ENCODE measurements at regions not wholly inside any gene's neighbourhood (a gene's known extent, or its start where the extent isn't known, plus 50 kb on each side); places are given as distances from the start of the nearest gene placed in this dataset.

DNA sequence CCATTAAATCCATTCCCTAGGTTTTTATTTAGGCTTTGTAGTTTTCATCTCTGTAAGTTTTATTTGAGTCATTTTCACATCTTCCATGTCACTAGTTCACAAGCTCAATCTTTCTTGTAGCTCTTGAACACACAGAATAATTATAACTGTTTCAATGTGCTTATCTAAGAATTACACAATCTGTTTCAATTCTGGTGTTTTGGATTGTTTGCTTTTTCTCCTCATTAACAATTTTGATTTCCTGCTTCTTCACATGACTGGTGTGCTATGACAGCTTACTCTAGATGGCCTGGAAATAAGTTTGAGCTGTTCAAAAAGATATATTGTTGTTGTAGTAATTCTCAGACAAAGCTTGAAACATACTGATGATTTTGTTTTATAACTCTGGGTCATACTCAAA is 1974.1 kb upstream of the NUDT12 start:
- TF ChIP-seq POLR2AphosphoS5 (IDR thresholded peaks at IDR 0.05; ENCODE audit: low read depth, low read length) (no peak), REST (IDR thresholded peaks at IDR 0.05; ENCODE audit: insufficient read depth in 1 of 2, low read depth in 2 of 2, low read length in 2 of 2) (no peak), SIN3A (IDR thresholded peaks at IDR 0.05; ENCODE audit: borderline replicate concordance, insufficient read depth, low read length) (no peak)

All from PFSK-1 (cell line).